HCT116 (cell line): ENCODE measurements at regions not wholly inside any gene's neighbourhood (a gene's known extent, or its start where the extent isn't known, plus 50 kb on each side); places are given as distances from the start of the nearest gene placed in this dataset.

Source experiments
- ATAC-seq: fragments of 200-7000 bp; cut with Tn5 transposase; 2 replicates; pipeline ENCODE4 v1.9.1; 2020; ENCODE audit warnings: mild to moderate bottlenecking, moderate library complexity
- BruUV-seq: library from RNA; stranded (reverse); fragments of 400-500 nt; replicated peaks from 2 replicates; lab custom pipeline; 2021; lab: Mats Ljungman, UMichigan
- CTCF ChIA-PET: fragments of 300-600 bp; sonication (Branson Sonifier 250); formaldehyde crosslinking; loops from one replicate; lab custom pipeline; 2021; ENCODE audit warnings: antibody characterized with exemption; lab: Charles Lee
- POLR2A ChIA-PET: fragments of 300-600, 350-600 bp; sonication (Branson Sonifier 250); formaldehyde crosslinking; loops from one replicate; lab custom pipeline; 2021; ENCODE audit warnings: antibody characterized with exemption; lab: Charles Lee
- RAD21 ChIA-PET, 2 experiments: fragments of 300-600 bp; sonication (Branson Sonifier 250); formaldehyde crosslinking; loops; one replicate each; lab custom pipeline; 2023; ENCODE audit warnings: low total read pairs in 2 of 2; ENCODE audit not compliant: uncharacterized antibody in 2 of 2, unreplicated experiment in 2 of 2, low non-redundant PET in 1 of 2; lab: Charles Lee
- DNase-seq: peaks from one replicate; pipeline ENCODE4 v3.0.0-alpha.2; 2010; ENCODE audit warnings: low read depth, low spot score
- H2AFZ ChIP-seq: fragments of 200-600 bp; shearing (Covaris generic), sonication (generic); 2 replicates; pipeline ENCODE4 v1.6.1; 2017; ENCODE audit warnings: low read depth, mixed run types, mixed read lengths, antibody characterized with exemption, low read length; ENCODE audit not compliant: poor library complexity, severe bottlenecking
- H3K27ac ChIP-seq: 2 replicates; pipeline ENCODE4 v1.5.1; 2012; ENCODE audit warnings: low read depth, low read length
- H3K27me3 ChIP-seq: fragments of 200-600 bp; sonication (generic); 2 replicates; pipeline ENCODE4 v1.6.1; 2016; ENCODE audit warnings: mixed run types, low read length, mixed read lengths; ENCODE audit not compliant: insufficient read depth
- H3K36me3 ChIP-seq, 2 experiments: fragments of 200-500 bp in 1 of 2; fragments of 200-600 bp in 1 of 2; sonication (Bioruptor generic) in 1 of 2; sonication (generic) in 1 of 2; 2 replicates each; pipeline versions ENCODE4 v1.5.1 to v1.6.1; 2014 to 2016; ENCODE audit warnings: low read length in 2 of 2, inconsistent platforms in 1 of 2, mixed read lengths in 1 of 2, mixed run types in 1 of 2; ENCODE audit not compliant: insufficient read depth in 2 of 2, control insufficient read depth in 1 of 2
- H3K4me1 ChIP-seq, 2 experiments: fragments of 200-600 bp in 1 of 2; sonication (generic) in 1 of 2; 2 replicates each; pipeline versions ENCODE4 v1.5.1 to v1.6.1; 2012 to 2017; ENCODE audit warnings: low read length in 2 of 2, inconsistent platforms in 1 of 2, mild to moderate bottlenecking in 1 of 2, mixed read lengths in 1 of 2, mixed run types in 1 of 2, moderate library complexity in 1 of 2; ENCODE audit not compliant: insufficient read depth in 2 of 2, control insufficient read depth in 1 of 2
- H3K4me2 ChIP-seq: fragments of 200-600 bp; sonication (generic); 2 replicates; pipeline ENCODE4 v1.6.1; 2017; ENCODE audit warnings: mixed run types, low read length, mixed read lengths
- H3K4me3 ChIP-seq, 2 experiments: fragments of 200-600 bp in 1 of 2; sonication (generic) in 1 of 2; replicated peaks in 1 of 2; 2 replicates each; pipeline ENCODE4 v1.5.1; 2011 to 2016; ENCODE audit warnings: low read length in 2 of 2, control low read depth in 1 of 2, low read depth in 1 of 2, mild to moderate bottlenecking in 1 of 2, mixed read lengths in 1 of 2, mixed run types in 1 of 2
- H3K79me2 ChIP-seq: fragments of 200-600 bp; sonication (generic); 2 replicates; pipeline ENCODE4 v1.6.1; 2017; ENCODE audit warnings: mild to moderate bottlenecking, mixed run types, low read length, moderate library complexity, mixed read lengths; ENCODE audit not compliant: insufficient read depth
- H3K9ac ChIP-seq: fragments of 200-600 bp; sonication (generic); 2 replicates; pipeline ENCODE4 v1.6.1; 2016; ENCODE audit warnings: low read length, mixed read lengths
- H3K9me2 ChIP-seq: fragments of 200-600 bp; sonication (generic), shearing (Covaris generic); 2 replicates; pipeline ENCODE4 v1.6.1; 2017; ENCODE audit warnings: mixed run types, mild to moderate bottlenecking, moderate library complexity; ENCODE audit not compliant: insufficient read depth
- H3K9me3 ChIP-seq, 2 experiments: fragments of 200-500 bp in 1 of 2; fragments of 200-600 bp in 1 of 2; sonication (Bioruptor generic) in 1 of 2; sonication (generic) in 1 of 2; 2 replicates each; pipeline ENCODE4 v1.6.1; 2014 to 2017; ENCODE audit warnings: low read length in 2 of 2, mixed read lengths in 2 of 2, inconsistent platforms in 1 of 2, low read depth in 1 of 2, mild to moderate bottlenecking in 1 of 2, mixed run types in 1 of 2, moderate library complexity in 1 of 2; ENCODE audit not compliant: control insufficient read depth in 1 of 2, insufficient read depth in 1 of 2
- H4K20me1 ChIP-seq: fragments of 200-600 bp; sonication (generic), shearing (Covaris generic); 2 replicates; pipeline ENCODE4 v1.6.1; 2017; ENCODE audit warnings: mixed run types, mild to moderate bottlenecking, moderate library complexity; ENCODE audit not compliant: insufficient read depth
- CBX3 ChIP-seq: IDR thresholded peaks from 2 replicates; pipeline ENCODE4 v1.6.1; 2012; ENCODE audit warnings: low read depth
- ELF1 ChIP-seq: IDR thresholded peaks from 2 replicates; pipeline ENCODE4 v1.6.1; 2012; ENCODE audit warnings: low read depth, borderline replicate concordance
- FOSL1 ChIP-seq: IDR thresholded peaks from 2 replicates; pipeline ENCODE4 v1.6.1; 2012; ENCODE audit warnings: low read depth
- POLR2A ChIP-seq: IDR thresholded peaks from 2 replicates; pipeline ENCODE4 v1.7.0; 2011; ENCODE audit warnings: borderline replicate concordance; ENCODE audit not compliant: insufficient read depth, insufficient read length; ENCODE audit errors: extremely low read depth
- RAD21 ChIP-seq: IDR thresholded peaks from 2 replicates; pipeline ENCODE4 v1.6.1; 2012; ENCODE audit warnings: low read depth, mild to moderate bottlenecking
- SP1 ChIP-seq: IDR thresholded peaks from 2 replicates; pipeline ENCODE4 v1.6.1; 2012; ENCODE audit warnings: low read depth
- SRF ChIP-seq: IDR thresholded peaks from 2 replicates; pipeline ENCODE4 v1.6.1; 2012; ENCODE audit warnings: low read depth
- intact Hi-C: fragments of 100-400 bp; cut with micrococcal nuclease; formaldehyde crosslinking; loops from 2 replicates; pipeline ENCODE4 v1.10.0; 2022

GRCh38 chr12:31210541-31210940 lies 115.4 kb downstream of the SINHCAF start:
- Histone ChIP-seq H3K9me3 (no peaks in the 10 kb centered on the region), H3K4me1 (peaks cover 3 to 23% of the 10 kb centered on the region in 2 experiments; a peak in 3 of 4 replicates), H3K9me2 (no peaks in the 10 kb centered on the region), H3K9ac (no peak overlapping the region), H4K20me1 (no peaks in the 10 kb centered on the region), H3K79me2 (no peaks in the 10 kb centered on the region), H3K4me2 (no peak overlapping the region), H2AFZ (no peak overlapping the region), H3K4me3 (no peak overlapping the region), H3K27ac (no peak overlapping the region), H3K27me3 (no peaks in the 10 kb centered on the region), H3K36me3 (no peaks in the 10 kb centered on the region)
- no TSS peak for BruUV-seq
- TF ChIP-seq ELF1 (no peak), POLR2A (no peak), RAD21 (no peak)
- no peak for DNase-seq
- no peak for ATAC-seq
- ChIA-PET POLR2A (no interaction called here), RAD21 (no interaction called here), CTCF (no interaction called here)
- intact Hi-C loops = no loop called here

- no peaks in the 10 kb centered on the region for H3K9me3 ChIP-seq
- H2AFZ ChIP-seq = no peak overlapping the region
These were observed 111.1 kb downstream of the SINHCAF start for GRCh38 chr12:31214626-31215517.

More at GRCh38 chr12:31214626-31215517, 111.1 kb downstream of the SINHCAF start:
- intact Hi-C loops = no loop called here
- no peak for ATAC-seq
- Histone ChIP-seq H3K4me3 (no peak overlapping the region), H3K27me3 (peaks cover 10% of the 10 kb centered on the region), H3K9ac (no peak overlapping the region), H3K79me2 (no peaks in the 10 kb centered on the region), H3K27ac (no peak overlapping the region), H3K4me1 (peaks cover 0 to 3% of the 10 kb centered on the region in 2 experiments; a peak in 1 of 4 replicates), H3K4me2 (no peak overlapping the region), H3K9me2 (no peaks in the 10 kb centered on the region), H4K20me1 (no peaks in the 10 kb centered on the region), H3K36me3 (no peaks in the 10 kb centered on the region)
- CTCF ChIA-PET = no interaction called here
- no peak for DNase-seq
- RAD21 ChIA-PET = no interaction called here
- TF ChIP-seq CBX3 (no peak), SP1 (no peak), FOSL1 (no peak), SRF (no peak)
- POLR2A ChIA-PET = no interaction called here
- no TSS peak for BruUV-seq
